ENCODE measurements at regions not wholly inside any gene's neighbourhood (a gene's known extent, or its start where the extent isn't known, plus 50 kb on each side); places are given as distances from the start of the nearest gene placed in this dataset.

- no peak for ATAC-seq
- Histone ChIP-seq H3K27me3 (ENCODE audit: control insufficient read depth, insufficient read depth) (no peaks in the 10 kb centered on the region), H3K4me1 (ENCODE audit: control insufficient read depth, insufficient read depth, low read length) (no peaks in the 10 kb centered on the region), H3K4me3 (ENCODE audit: low read length) (no peak overlapping the region), H3K9me3 (ENCODE audit: control insufficient read depth, low read length) (no peaks in the 10 kb centered on the region), H3K27ac (ENCODE audit: low read length) (no peak overlapping the region)
- intact Hi-C loops (cut with DNase I), result no loop called here
- WGBS, result 88% methylated on average over 2 of the region's 2 CpGs
- no peak for DNase-seq
Measured at GRCh38 chr13:21980049-21980448, 309.2 kb downstream of the FGF9 start.

GRCh38 chr13:21984156-21984555 lies 313.3 kb downstream of the FGF9 start:
- no peaks in the 10 kb centered on the region for H3K4me1 ChIP-seq (ENCODE audit: control insufficient read depth, insufficient read depth, low read length)
- no peaks in the 10 kb centered on the region for H3K27me3 ChIP-seq (ENCODE audit: control insufficient read depth, insufficient read depth)
- no peaks in the 10 kb centered on the region for H3K9me3 ChIP-seq (ENCODE audit: control insufficient read depth, low read length)
- intact Hi-C loops (cut with DNase I), result no loop called here
- no peak for DNase-seq
- 91% methylated on average over 4 of the region's 4 CpGs for WGBS
- no peak overlapping the region for H3K27ac ChIP-seq (ENCODE audit: low read length)
- H3K4me3 ChIP-seq (ENCODE audit: low read length), result no peak overlapping the region
- no peak for ATAC-seq

- Histone ChIP-seq H3K4me1 (ENCODE audit: control insufficient read depth, insufficient read depth, low read length) (no peaks in the 10 kb centered on the region), H3K27me3 (ENCODE audit: control insufficient read depth, insufficient read depth) (no peaks in the 10 kb centered on the region), H3K9me3 (ENCODE audit: control insufficient read depth, low read length) (no peaks in the 10 kb centered on the region), H3K27ac (ENCODE audit: low read length) (no peak overlapping the region), H3K4me3 (ENCODE audit: low read length) (no peak overlapping the region)
- DNase-seq (peak; percentile 73 to 89 (median 83)), ATAC-seq (peak; percentile 92 to 97)
- 57% methylated on average over 10 of the region's 10 CpGs for WGBS
- intact Hi-C loops (cut with DNase I), result no loop called here
Measured at GRCh38 chr13:21986602-21987001, 315.7 kb downstream of the FGF9 start.

- Histone ChIP-seq H3K4me1 (ENCODE audit: control insufficient read depth, insufficient read depth, low read length) (no peaks in the 10 kb centered on the region), H3K9me3 (ENCODE audit: control insufficient read depth, low read length) (no peaks in the 10 kb centered on the region), H3K27ac (ENCODE audit: low read length) (no peak overlapping the region), H3K4me3 (ENCODE audit: low read length) (no peak overlapping the region), H3K27me3 (ENCODE audit: control insufficient read depth, insufficient read depth) (no peaks in the 10 kb centered on the region)
- ATAC-seq, result no peak
- intact Hi-C loops (cut with DNase I), result no loop called here
- DNase-seq, result no peak
- 71% methylated on average over 7 of the region's 7 CpGs for whole genome bisulfite sequencing
Measured at GRCh38 chr13:21987793-21988192, 316.9 kb downstream of the FGF9 start.

- no peaks in the 10 kb centered on the region for H3K4me1 ChIP-seq (ENCODE audit: control insufficient read depth, insufficient read depth, low read length)
- DNase-seq (no peak), ATAC-seq (no peak)
- no peak overlapping the region for H3K4me3 ChIP-seq (ENCODE audit: low read length)
- 93% methylated on average over 7 of the region's 7 CpGs for WGBS
- intact Hi-C loops (cut with DNase I), result no loop called here
- no peaks in the 10 kb centered on the region for H3K27me3 ChIP-seq (ENCODE audit: control insufficient read depth, insufficient read depth)
- H3K9me3 ChIP-seq (ENCODE audit: control insufficient read depth, low read length), result no peaks in the 10 kb centered on the region
- no peak overlapping the region for H3K27ac ChIP-seq (ENCODE audit: low read length)
Measured at GRCh38 chr13:21988624-21989023, 317.8 kb downstream of the FGF9 start.

- DNase-seq (no peak), ATAC-seq (no peak)
- Histone ChIP-seq H3K4me3 (ENCODE audit: low read length) (no peak overlapping the region), H3K4me1 (ENCODE audit: control insufficient read depth, insufficient read depth, low read length) (no peaks in the 10 kb centered on the region), H3K27me3 (ENCODE audit: control insufficient read depth, insufficient read depth) (no peaks in the 10 kb centered on the region), H3K27ac (ENCODE audit: low read length) (no peak overlapping the region), H3K9me3 (ENCODE audit: control insufficient read depth, low read length) (no peaks in the 10 kb centered on the region)
- intact Hi-C loops (cut with DNase I), result no loop called here
- WGBS, result 96% methylated on average over 3 of the region's 3 CpGs
Measured at GRCh38 chr13:21996049-21996448, 325.2 kb downstream of the FGF9 start.

GRCh38 chr13:21997726-21998125 lies 326.9 kb downstream of the FGF9 start:
- no peak overlapping the region for H3K4me3 ChIP-seq (ENCODE audit: low read length)
- H3K27me3 ChIP-seq (ENCODE audit: control insufficient read depth, insufficient read depth), result no peaks in the 10 kb centered on the region
- no peaks in the 10 kb centered on the region for H3K9me3 ChIP-seq (ENCODE audit: control insufficient read depth, low read length)
- H3K4me1 ChIP-seq (ENCODE audit: control insufficient read depth, insufficient read depth, low read length), result no peaks in the 10 kb centered on the region
- H3K27ac ChIP-seq (ENCODE audit: low read length), result no peak overlapping the region
- 74% methylated on average over 2 of the region's 2 CpGs for WGBS
- no peak for DNase-seq
- intact Hi-C loops (cut with DNase I), result no loop called here
- ATAC-seq, result no peak

GRCh38 chr13:21998279-21998990 lies 327.6 kb downstream of the FGF9 start:
- no peaks in the 10 kb centered on the region for H3K27me3 ChIP-seq (ENCODE audit: control insufficient read depth, insufficient read depth)
- intact Hi-C loops (cut with DNase I), result no loop called here
- no peaks in the 10 kb centered on the region for H3K4me1 ChIP-seq (ENCODE audit: control insufficient read depth, insufficient read depth, low read length)
- no peak overlapping the region for H3K4me3 ChIP-seq (ENCODE audit: low read length)
- WGBS, result 61% methylated on average over 12 of the region's 12 CpGs
- no peaks in the 10 kb centered on the region for H3K9me3 ChIP-seq (ENCODE audit: control insufficient read depth, low read length)
- DNase-seq (no peak), ATAC-seq (no peak)
- no peak overlapping the region for H3K27ac ChIP-seq (ENCODE audit: low read length)

GRCh38 chr13:21999666-22000065 lies 328.8 kb downstream of the FGF9 start:
- no peak for ATAC-seq
- WGBS, result 90% methylated on average over 6 of the region's 6 CpGs

GRCh38 chr13:22000191-22000590 lies 329.3 kb downstream of the FGF9 start:
- intact Hi-C loops (cut with DNase I), result no loop called here
- ATAC-seq (no peak), DNase-seq (no peak)
- 89% methylated on average over 12 of the region's 12 CpGs for WGBS
- no peaks in the 10 kb centered on the region for H3K4me1 ChIP-seq (ENCODE audit: control insufficient read depth, insufficient read depth, low read length)
- no peak overlapping the region for H3K4me3 ChIP-seq (ENCODE audit: low read length)
- H3K9me3 ChIP-seq (ENCODE audit: control insufficient read depth, low read length), result no peaks in the 10 kb centered on the region
- no peaks in the 10 kb centered on the region for H3K27me3 ChIP-seq (ENCODE audit: control insufficient read depth, insufficient read depth)
- H3K27ac ChIP-seq (ENCODE audit: low read length), result no peak overlapping the region

More at GRCh38 chr13:21999666-22000065, 328.8 kb downstream of the FGF9 start:
- H3K27me3 ChIP-seq (ENCODE audit: control insufficient read depth, insufficient read depth), result no peaks in the 10 kb centered on the region
- no peaks in the 10 kb centered on the region for H3K9me3 ChIP-seq (ENCODE audit: control insufficient read depth, low read length)
- intact Hi-C loops (cut with DNase I), result no loop called here
- DNase-seq, result no peak
- no peaks in the 10 kb centered on the region for H3K4me1 ChIP-seq (ENCODE audit: control insufficient read depth, insufficient read depth, low read length)
- no peak overlapping the region for H3K4me3 ChIP-seq (ENCODE audit: low read length)
- no peak overlapping the region for H3K27ac ChIP-seq (ENCODE audit: low read length)

- no peak for DNase-seq
- 89% methylated on average over 9 of the region's 9 CpGs for WGBS
- H3K4me1 ChIP-seq (ENCODE audit: control insufficient read depth, insufficient read depth, low read length), result no peaks in the 10 kb centered on the region
- no peak overlapping the region for H3K4me3 ChIP-seq (ENCODE audit: low read length)
- H3K27me3 ChIP-seq (ENCODE audit: control insufficient read depth, insufficient read depth), result no peaks in the 10 kb centered on the region
- no peak overlapping the region for H3K27ac ChIP-seq (ENCODE audit: low read length)
- intact Hi-C loops (cut with DNase I), result no loop called here
- ATAC-seq, result no peak
- H3K9me3 ChIP-seq (ENCODE audit: control insufficient read depth, low read length), result no peaks in the 10 kb centered on the region
Measured at GRCh38 chr13:22001336-22001735, 330.5 kb downstream of the FGF9 start.

GRCh38 chr13:22002893-22003292 lies 332.0 kb downstream of the FGF9 start:
- Histone ChIP-seq H3K4me3 (ENCODE audit: low read length) (no peak overlapping the region), H3K9me3 (ENCODE audit: control insufficient read depth, low read length) (no peaks in the 10 kb centered on the region), H3K27me3 (ENCODE audit: control insufficient read depth, insufficient read depth) (no peaks in the 10 kb centered on the region), H3K4me1 (ENCODE audit: control insufficient read depth, insufficient read depth, low read length) (no peaks in the 10 kb centered on the region), H3K27ac (ENCODE audit: low read length) (no peak overlapping the region)
- intact Hi-C loops (cut with DNase I), result no loop called here
- DNase-seq (no peak), ATAC-seq (no peak)
- WGBS, result 67% methylated on average over 4 of the region's 4 CpGs

All from right cardiac atrium (tissue), 5 donors.